OCI-LY1 (cell line): ENCODE measurements at regions not wholly inside any gene's neighbourhood (a gene's known extent, or its start where the extent isn't known, plus 50 kb on each side); places are given as distances from the start of the nearest gene placed in this dataset.

Source experiments
- H2AFZ ChIP-seq: fragments of 200-600 bp; sonication (generic), shearing (Covaris generic); 2 replicates; pipeline ENCODE4 v1.6.0; 2014; ENCODE audit warnings: antibody characterized with exemption, mild to moderate bottlenecking, low read length
- H3F3A ChIP-seq: fragments of 200-600 bp; sonication (generic), shearing (Covaris generic); 2 replicates; pipeline ENCODE4 v1.6.0; 2014; ENCODE audit warnings: mild to moderate bottlenecking, antibody characterized with exemption, low read length, moderate library complexity; ENCODE audit not compliant: insufficient read depth
- H3K27ac ChIP-seq: fragments of 200-600 bp; sonication (generic); 2 replicates; pipeline ENCODE4 v1.5.1; 2014; ENCODE audit warnings: low read length, mixed run types, mild to moderate bottlenecking, low read depth; ENCODE audit not compliant: poor library complexity, severe bottlenecking
- H3K27me3 ChIP-seq: fragments of 200-600 bp; sonication (generic); 2 replicates; pipeline ENCODE4 v1.6.0; 2014; ENCODE audit warnings: antibody characterized with exemption, mild to moderate bottlenecking, low read length, moderate library complexity; ENCODE audit not compliant: insufficient read depth
- H3K36me3 ChIP-seq: fragments of 200-600 bp; sonication (generic); 2 replicates; pipeline ENCODE4 v1.6.1; 2014; ENCODE audit warnings: mild to moderate bottlenecking, antibody characterized with exemption, low read length, moderate library complexity, mixed read lengths; ENCODE audit not compliant: insufficient read depth
- H3K4me1 ChIP-seq: fragments of 200-600 bp; sonication (generic); 2 replicates; pipeline ENCODE4 v1.5.1; 2014; ENCODE audit warnings: mild to moderate bottlenecking, low read length, moderate library complexity; ENCODE audit not compliant: insufficient read depth, severe bottlenecking
- H3K4me2 ChIP-seq: fragments of 200-600 bp; sonication (generic), shearing (Covaris generic); 2 replicates; pipeline ENCODE4 v1.6.1; 2014; ENCODE audit warnings: low read length
- H3K4me3 ChIP-seq: fragments of 200-600 bp; sonication (generic); 2 replicates; pipeline ENCODE4 v1.5.1; 2014; ENCODE audit warnings: low read length, low read depth, mild to moderate bottlenecking, mixed read lengths; ENCODE audit not compliant: poor library complexity, severe bottlenecking
- H3K79me2 ChIP-seq: fragments of 200-600 bp; shearing (Covaris generic); 2 replicates; pipeline ENCODE4 v1.6.1; 2016; ENCODE audit warnings: mixed run types, low read length, mixed read lengths; ENCODE audit not compliant: insufficient read depth
- H3K9ac ChIP-seq: fragments of 200-600 bp; sonication (generic), shearing (Covaris generic); 2 replicates; pipeline ENCODE4 v1.6.1; 2014; ENCODE audit warnings: mild to moderate bottlenecking, low read length, mixed read lengths
- H3K9me2 ChIP-seq: fragments of 200-600 bp; sonication (generic), shearing (Covaris generic); 2 replicates; pipeline ENCODE4 v1.6.1; 2014; ENCODE audit warnings: low read depth, mild to moderate bottlenecking, low read length, mixed read lengths
- H3K9me3 ChIP-seq: fragments of 200-600 bp; shearing (Covaris generic); 2 replicates; pipeline ENCODE4 v1.6.1; 2014; ENCODE audit warnings: low read length, mixed read lengths
- H4K20me1 ChIP-seq: fragments of 200-600 bp; sonication (generic), shearing (Covaris generic); 2 replicates; pipeline ENCODE4 v1.6.0; 2016; ENCODE audit warnings: mild to moderate bottlenecking, low read length; ENCODE audit not compliant: insufficient read depth
- CTCF ChIP-seq: fragments of 200-600 bp; sonication (generic), shearing (Covaris generic); IDR thresholded peaks from 2 replicates; pipeline ENCODE4 v1.5.1; 2017; ENCODE audit warnings: mild to moderate bottlenecking, antibody characterized with exemption, low read length, moderate library complexity, mixed read lengths
- EZH2 ChIP-seq: fragments of 200-600 bp; sonication (generic), shearing (Covaris generic); IDR thresholded peaks from 2 replicates; pipeline ENCODE4 v1.8.0; 2017; ENCODE audit warnings: borderline replicate concordance, mixed run types, mild to moderate bottlenecking, antibody characterized with exemption, low read length, moderate library complexity, mixed read lengths

GRCh38 chr1:192104128-192104527 is 54.1 kb upstream of the RGS18 start:
- no peaks in the 10 kb centered on the region for H3K9me3 ChIP-seq
- no peaks in the 10 kb centered on the region for H3K4me1 ChIP-seq
- H3F3A ChIP-seq = no peaks in the 10 kb centered on the region
- no peak overlapping the region for H3K9ac ChIP-seq
- H3K27ac ChIP-seq = no peak overlapping the region
- H3K79me2 ChIP-seq = no peaks in the 10 kb centered on the region
- H3K27me3 ChIP-seq = no peaks in the 10 kb centered on the region
- no peaks in the 10 kb centered on the region for H4K20me1 ChIP-seq
- H3K4me2 ChIP-seq = no peak overlapping the region
- TF ChIP-seq CTCF (no peak), EZH2 (no peak)
- no peak overlapping the region for H3K4me3 ChIP-seq
- H3K9me2 ChIP-seq = no peaks in the 10 kb centered on the region
- no peak overlapping the region for H2AFZ ChIP-seq
- no peaks in the 10 kb centered on the region for H3K36me3 ChIP-seq

- Histone ChIP-seq H2AFZ (no peak overlapping the region), H3K4me2 (no peak overlapping the region), H3K27ac (no peak overlapping the region)
These were observed 53.4 kb upstream of the RGS18 start for GRCh38 chr1:192104852-192105251.

GRCh38 chr1:192108161-192108560 is 50.1 kb upstream of the RGS18 start:
- Histone ChIP-seq H3K9me3 (no peaks in the 10 kb centered on the region), H2AFZ (no peak overlapping the region), H3F3A (no peaks in the 10 kb centered on the region), H3K9me2 (no peaks in the 10 kb centered on the region), H3K27ac (no peak overlapping the region), H3K79me2 (no peaks in the 10 kb centered on the region), H3K27me3 (no peaks in the 10 kb centered on the region), H3K4me3 (no peak overlapping the region), H4K20me1 (no peaks in the 10 kb centered on the region), H3K9ac (no peak overlapping the region), H3K36me3 (no peaks in the 10 kb centered on the region), H3K4me2 (no peak overlapping the region), H3K4me1 (no peaks in the 10 kb centered on the region)
- TF ChIP-seq CTCF (no peak), EZH2 (no peak)

More at GRCh38 chr1:192104852-192105251, 53.4 kb upstream of the RGS18 start:
- Histone ChIP-seq H3K9me2 (no peaks in the 10 kb centered on the region), H3K9me3 (no peaks in the 10 kb centered on the region), H3K36me3 (no peaks in the 10 kb centered on the region), H3K79me2 (no peaks in the 10 kb centered on the region), H3K4me3 (no peak overlapping the region), H3K4me1 (no peaks in the 10 kb centered on the region), H4K20me1 (no peaks in the 10 kb centered on the region), H3K9ac (no peak overlapping the region), H3F3A (no peaks in the 10 kb centered on the region), H3K27me3 (no peaks in the 10 kb centered on the region)
- TF ChIP-seq EZH2 = no peak
- TF ChIP-seq CTCF = no peak
